Effector memory CD4-positive, alpha-beta T cell (primary cell): ENCODE measurements at regions not wholly inside any gene's neighbourhood (a gene's known extent, or its start where the extent isn't known, plus 50 kb on each side); places are given as distances from the start of the nearest gene placed in this dataset.

Experiments used
- DNase-seq, 3 donors: peaks; one replicate each; pipeline ENCODE4 v3.0.0-alpha.2; 2020
- H3K27ac ChIP-seq: 2 replicates; pipeline ENCODE4 v1.7.0; 2013; ENCODE audit warnings: mild to moderate bottlenecking, low read length, moderate library complexity; ENCODE audit not compliant: insufficient read depth, poor library complexity, severe bottlenecking
- H3K27me3 ChIP-seq: replicated peaks from 2 replicates; pipeline ENCODE4 v1.7.0; 2013; ENCODE audit warnings: mild to moderate bottlenecking, low read length; ENCODE audit not compliant: insufficient read depth, control insufficient read depth, poor library complexity, severe bottlenecking
- H3K36me3 ChIP-seq: 2 replicates; pipeline ENCODE4 v1.7.0; 2013; ENCODE audit warnings: mild to moderate bottlenecking, low read length, moderate library complexity; ENCODE audit not compliant: control insufficient read depth, insufficient read depth
- H3K4me1 ChIP-seq: 2 replicates; pipeline ENCODE4 v1.7.0; 2013; ENCODE audit warnings: low read length, mild to moderate bottlenecking; ENCODE audit not compliant: control insufficient read depth, insufficient read depth, poor library complexity, severe bottlenecking
- H3K4me3 ChIP-seq: 2 replicates; pipeline ENCODE4 v1.7.0; 2013; ENCODE audit warnings: low read length, low read depth, mild to moderate bottlenecking; ENCODE audit not compliant: insufficient read depth, poor library complexity, severe bottlenecking
- H3K9me3 ChIP-seq: 2 replicates; pipeline ENCODE4 v1.7.0; 2013; ENCODE audit warnings: mild to moderate bottlenecking, low read length, moderate library complexity; ENCODE audit not compliant: control insufficient read depth

GRCh38 chr11:15810082-15810481, 546.3 kb downstream of the SOX6 start:
- no peaks in the 10 kb centered on the region for H3K4me1 ChIP-seq
- H3K36me3 ChIP-seq: no peaks in the 10 kb centered on the region
- no peak for DNase-seq
- H3K27ac ChIP-seq: no peak overlapping the region
- H3K4me3 ChIP-seq: no peak overlapping the region
- H3K27me3 ChIP-seq: no peaks in the 10 kb centered on the region
- no peaks in the 10 kb centered on the region for H3K9me3 ChIP-seq

DNA sequence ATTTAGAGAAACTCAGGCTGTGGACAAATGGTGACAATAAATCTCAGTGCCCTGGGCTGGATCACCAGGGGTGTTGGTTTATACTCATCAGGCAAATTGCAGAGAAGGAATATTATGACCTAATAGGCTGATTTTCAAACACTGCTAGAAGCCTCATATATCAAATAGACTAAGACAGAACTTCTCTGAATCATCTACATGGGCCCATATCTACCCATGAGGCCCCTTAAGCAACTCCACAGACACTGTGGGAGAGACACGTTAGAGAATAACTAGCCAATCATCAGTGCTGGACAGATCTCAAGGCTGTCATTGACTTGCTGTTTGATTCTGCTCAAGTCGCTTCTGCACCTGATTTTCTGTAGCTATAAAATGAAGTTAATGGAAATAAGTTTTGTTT, 545.8 kb downstream of the SOX6 start:
- no peaks in the 10 kb centered on the region for H3K27me3 ChIP-seq
- H3K9me3 ChIP-seq: no peaks in the 10 kb centered on the region
- H3K4me3 ChIP-seq: no peak overlapping the region
- DNase-seq: no peak
- H3K36me3 ChIP-seq: no peaks in the 10 kb centered on the region
- no peaks in the 10 kb centered on the region for H3K4me1 ChIP-seq
- no peak overlapping the region for H3K27ac ChIP-seq

- DNase-seq: no peak
- no peak overlapping the region for H3K27ac ChIP-seq
- H3K4me3 ChIP-seq: no peak overlapping the region
These were observed 540.8 kb downstream of the SOX6 start for GRCh38 chr11:15815246-15816195.

DNA sequence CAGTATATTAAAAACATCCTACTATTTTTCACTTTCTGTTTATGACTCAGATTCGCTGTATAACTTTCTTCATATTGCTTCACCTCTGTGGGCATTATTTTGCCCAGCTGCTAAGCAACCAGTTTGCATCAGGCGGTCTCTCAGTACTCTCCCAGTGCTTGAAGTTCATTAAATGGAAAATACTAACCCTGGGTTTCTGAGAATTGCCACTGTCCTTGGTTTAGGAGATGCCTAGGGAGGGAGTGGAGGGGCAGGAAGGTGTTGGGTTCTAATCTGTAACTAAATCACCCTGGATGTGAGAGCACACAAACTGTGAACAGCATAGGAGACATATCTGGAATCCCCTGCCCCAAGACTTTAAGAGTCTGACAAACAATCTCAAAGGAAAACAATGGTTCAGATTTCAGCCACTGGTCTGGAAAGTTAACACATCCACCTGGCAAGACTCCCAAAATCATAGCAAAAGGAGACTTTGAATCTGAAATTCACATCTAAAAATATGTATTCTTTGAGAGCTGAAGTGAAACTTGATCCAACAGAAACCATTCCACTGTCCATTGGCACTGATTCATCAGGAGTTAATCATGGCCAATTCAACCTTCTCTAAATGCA, 540.0 kb downstream of the SOX6 start:
- Histone ChIP-seq H3K27ac (no peak overlapping the region), H3K4me1 (no peaks in the 10 kb centered on the region), H3K9me3 (no peaks in the 10 kb centered on the region), H3K27me3 (no peaks in the 10 kb centered on the region), H3K4me3 (no peak overlapping the region), H3K36me3 (no peaks in the 10 kb centered on the region)
- DNase-seq: no peak

More at GRCh38 chr11:15815246-15816195, 540.8 kb downstream of the SOX6 start:
- H3K27me3 ChIP-seq: no peaks in the 10 kb centered on the region
- H3K36me3 ChIP-seq: no peaks in the 10 kb centered on the region
- H3K9me3 ChIP-seq: no peaks in the 10 kb centered on the region
- no peaks in the 10 kb centered on the region for H3K4me1 ChIP-seq

DNA sequence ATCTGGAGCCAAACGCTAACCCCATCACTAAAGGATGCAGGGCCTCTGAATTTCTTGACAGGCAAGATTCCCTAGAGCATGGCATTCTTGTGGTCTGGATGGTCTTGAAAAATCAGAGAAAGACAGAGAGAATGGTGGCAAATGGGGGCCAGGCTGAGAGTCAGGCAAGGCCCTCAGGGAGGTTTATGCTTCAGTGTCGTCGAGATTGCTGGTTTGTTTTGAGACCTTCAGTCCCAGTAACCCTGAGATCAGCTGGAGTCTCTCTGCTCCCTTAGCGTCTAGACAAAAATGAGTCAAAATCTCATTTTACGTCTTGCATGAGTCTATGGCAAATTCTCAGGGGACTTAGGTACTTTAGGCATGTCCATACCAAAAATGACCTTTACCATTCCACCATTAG, 539.3 kb downstream of the SOX6 start:
- DNase-seq: no peak
- Histone ChIP-seq H3K36me3 (no peaks in the 10 kb centered on the region), H3K27me3 (no peaks in the 10 kb centered on the region), H3K4me1 (no peaks in the 10 kb centered on the region), H3K9me3 (no peaks in the 10 kb centered on the region), H3K27ac (no peak overlapping the region), H3K4me3 (no peak overlapping the region)

DNA sequence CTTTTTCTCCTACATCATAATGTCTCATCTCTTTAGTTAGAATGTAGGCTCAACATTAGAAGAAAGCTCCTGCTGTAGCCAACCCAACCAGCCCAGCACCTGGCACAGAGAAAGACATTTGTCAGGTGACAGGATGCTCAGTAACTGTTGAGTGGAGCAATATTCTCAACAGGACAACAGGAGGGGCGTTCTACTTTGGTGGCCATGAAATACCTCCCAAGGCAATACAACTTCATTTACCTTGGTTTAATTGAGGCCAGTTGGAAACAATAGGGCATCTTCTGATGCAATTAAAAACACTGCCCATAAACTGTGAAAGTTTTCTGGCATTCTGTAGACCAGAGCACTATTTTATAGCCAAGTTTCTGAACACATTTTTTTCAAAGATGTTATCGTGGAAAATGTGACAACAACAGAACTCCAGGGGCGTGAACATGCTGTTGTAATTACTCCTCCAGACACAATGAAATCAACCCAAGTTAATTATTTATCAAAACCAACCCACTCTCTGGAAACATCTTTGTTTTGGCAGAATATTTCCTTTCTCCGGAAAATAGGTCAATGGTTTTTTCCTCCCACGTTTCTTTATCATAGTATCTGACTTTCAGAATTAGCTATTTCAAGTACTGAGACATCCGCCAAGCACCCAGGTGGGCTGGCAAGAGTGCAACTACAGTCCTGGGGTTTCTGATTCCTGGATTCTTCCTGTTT, 538.1 kb downstream of the SOX6 start:
- no peak for DNase-seq
- Histone ChIP-seq H3K4me3 (no peak overlapping the region), H3K27ac (no peak overlapping the region), H3K9me3 (no peaks in the 10 kb centered on the region), H3K27me3 (no peaks in the 10 kb centered on the region), H3K36me3 (no peaks in the 10 kb centered on the region), H3K4me1 (no peaks in the 10 kb centered on the region)

DNA sequence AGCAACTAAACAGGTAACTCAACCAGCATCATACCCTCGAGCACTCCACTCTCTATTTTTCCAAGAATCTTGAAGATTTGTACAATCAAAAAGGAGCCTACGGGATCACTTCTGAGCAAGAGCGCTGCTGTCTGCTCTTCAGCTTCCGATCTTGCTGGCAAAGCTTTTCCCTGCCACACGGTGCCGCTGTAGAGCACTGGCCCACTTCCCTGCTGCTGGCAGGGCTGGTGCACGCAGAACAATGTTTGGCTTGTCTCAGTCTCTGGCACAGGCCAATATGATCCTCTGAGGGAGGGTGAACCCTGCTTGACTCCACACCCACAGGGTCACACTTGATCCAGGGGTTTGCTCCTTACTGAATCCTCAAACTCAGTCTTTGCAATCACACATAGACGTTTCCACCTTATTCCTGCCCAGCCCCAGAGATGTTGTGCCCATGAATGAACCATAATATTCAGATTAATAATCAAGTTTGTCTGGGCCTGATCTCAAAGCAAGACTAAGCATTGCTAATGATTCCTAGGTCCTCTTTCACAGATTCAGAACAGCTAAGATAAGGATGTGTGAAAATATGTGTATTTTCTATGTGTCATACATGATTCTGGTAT, 536.6 kb downstream of the SOX6 start:
- no peaks in the 10 kb centered on the region for H3K36me3 ChIP-seq
- H3K27ac ChIP-seq: no peak overlapping the region
- DNase-seq: no peak
- no peak overlapping the region for H3K4me3 ChIP-seq
- no peaks in the 10 kb centered on the region for H3K27me3 ChIP-seq
- no peaks in the 10 kb centered on the region for H3K4me1 ChIP-seq
- no peaks in the 10 kb centered on the region for H3K9me3 ChIP-seq

DNA sequence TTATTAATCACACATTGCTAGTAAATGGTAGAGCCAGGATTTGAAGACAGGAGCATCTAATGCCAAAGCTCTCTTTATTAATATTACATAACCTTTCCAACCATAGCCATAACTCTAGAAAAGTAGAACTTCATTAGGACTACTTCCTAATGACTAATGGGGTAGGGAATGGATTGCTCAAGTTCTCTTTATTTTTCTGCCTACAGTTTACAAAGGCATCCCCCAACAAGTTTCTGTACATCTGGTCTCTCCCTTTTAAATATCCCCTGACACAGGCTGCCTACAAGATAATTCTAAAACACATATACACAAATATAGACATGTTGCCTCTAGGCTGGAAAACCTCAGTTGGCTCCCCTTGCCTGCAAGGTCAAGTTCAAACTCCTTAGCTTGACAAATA, 534.9 kb downstream of the SOX6 start:
- no peak overlapping the region for H3K4me3 ChIP-seq
- H3K36me3 ChIP-seq: no peaks in the 10 kb centered on the region
- H3K9me3 ChIP-seq: no peaks in the 10 kb centered on the region
- no peak for DNase-seq
- H3K4me1 ChIP-seq: no peaks in the 10 kb centered on the region
- no peak overlapping the region for H3K27ac ChIP-seq
- H3K27me3 ChIP-seq: no peaks in the 10 kb centered on the region

GRCh38 chr11:15824060-15824459, 532.3 kb downstream of the SOX6 start:
- Histone ChIP-seq H3K27me3 (no peaks in the 10 kb centered on the region), H3K27ac (no peak overlapping the region), H3K36me3 (no peaks in the 10 kb centered on the region), H3K4me3 (no peak overlapping the region), H3K9me3 (no peaks in the 10 kb centered on the region), H3K4me1 (no peaks in the 10 kb centered on the region)
- DNase-seq: no peak
